ENCODE measurements at regions not wholly inside any gene's neighbourhood (a gene's known extent, or its start where the extent isn't known, plus 50 kb on each side); places are given as distances from the start of the nearest gene placed in this dataset.

DNA sequence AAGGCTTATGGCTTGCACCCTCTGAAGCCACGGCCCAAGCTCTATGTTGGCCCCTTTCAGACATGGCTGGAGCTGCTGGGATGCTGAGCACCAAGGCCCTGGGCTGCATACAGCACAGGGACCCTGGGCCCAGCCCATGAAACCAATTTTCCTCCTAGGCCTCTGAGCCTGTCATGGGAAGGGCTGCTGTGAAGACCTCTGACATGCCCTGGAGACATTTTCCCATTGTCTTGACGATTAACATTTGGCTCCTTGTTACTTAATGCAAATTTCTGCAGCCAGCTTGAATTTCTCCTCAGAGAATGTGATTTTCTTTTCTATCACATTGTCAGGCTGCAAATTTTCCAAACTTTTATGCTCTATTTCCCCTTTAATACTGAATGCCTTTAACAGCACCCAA is 844.7 kb downstream of the PCDH18 start:
- TF ChIP-seq, protein P1, sequence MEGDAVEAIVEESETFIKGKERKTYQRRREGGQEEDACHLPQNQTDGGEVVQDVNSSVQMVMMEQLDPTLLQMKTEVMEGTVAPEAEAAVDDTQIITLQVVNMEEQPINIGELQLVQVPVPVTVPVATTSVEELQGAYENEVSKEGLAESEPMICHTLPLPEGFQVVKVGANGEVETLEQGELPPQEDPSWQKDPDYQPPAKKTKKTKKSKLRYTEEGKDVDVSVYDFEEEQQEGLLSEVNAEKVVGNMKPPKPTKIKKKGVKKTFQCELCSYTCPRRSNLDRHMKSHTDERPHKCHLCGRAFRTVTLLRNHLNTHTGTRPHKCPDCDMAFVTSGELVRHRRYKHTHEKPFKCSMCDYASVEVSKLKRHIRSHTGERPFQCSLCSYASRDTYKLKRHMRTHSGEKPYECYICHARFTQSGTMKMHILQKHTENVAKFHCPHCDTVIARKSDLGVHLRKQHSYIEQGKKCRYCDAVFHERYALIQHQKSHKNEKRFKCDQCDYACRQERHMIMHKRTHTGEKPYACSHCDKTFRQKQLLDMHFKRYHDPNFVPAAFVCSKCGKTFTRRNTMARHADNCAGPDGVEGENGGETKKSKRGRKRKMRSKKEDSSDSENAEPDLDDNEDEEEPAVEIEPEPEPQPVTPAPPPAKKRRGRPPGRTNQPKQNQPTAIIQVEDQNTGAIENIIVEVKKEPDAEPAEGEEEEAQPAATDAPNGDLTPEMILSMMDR (IDR thresholded peaks at IDR 0.05): no peak
- no peak for TF ChIP-seq POLR2A (IDR thresholded peaks at IDR 0.05)
